OCI-LY7 (cell line): ENCODE measurements at regions not wholly inside any gene's neighbourhood (a gene's known extent, or its start where the extent isn't known, plus 50 kb on each side); places are given as distances from the start of the nearest gene placed in this dataset.

Source experiments
- EZH2phosphoT487 ChIP-seq: fragments of 200-600 bp; sonication (generic); IDR thresholded peaks from 2 replicates; pipeline ENCODE4 v1.6.1; 2018; ENCODE audit warnings: low read depth, borderline replicate concordance, mild to moderate bottlenecking, mixed run types, antibody characterized with exemption, low read length, moderate library complexity, mixed read lengths
- TF ChIP-seq, protein P1 (sequence below): fragments of 200-600 bp; sonication (generic); conservative IDR thresholded peaks from 2 replicates; pipeline ENCODE4 v1.5.1; 2014; ENCODE audit warnings: mild to moderate bottlenecking, antibody characterized with exemption, low read length, moderate library complexity, mixed read lengths

DNA sequence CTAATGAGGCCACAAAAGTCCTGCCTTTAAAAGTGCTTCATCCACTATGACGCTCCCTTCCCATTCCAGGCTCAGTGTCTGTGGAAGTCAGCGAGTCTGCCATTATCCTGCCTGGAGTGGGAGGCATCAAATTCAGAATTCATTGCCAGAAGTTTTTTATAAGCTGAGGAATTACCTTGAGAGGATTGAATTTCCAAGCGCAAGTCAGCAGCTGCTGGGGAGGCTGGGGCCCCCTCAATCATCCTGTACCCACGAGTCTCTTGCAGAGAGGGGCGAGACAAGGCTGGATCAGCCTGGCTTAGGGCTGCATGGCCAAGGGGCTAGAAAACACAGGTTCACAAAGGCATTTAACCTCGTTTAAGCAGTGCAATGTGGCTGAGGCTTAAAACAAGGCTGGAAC is 170.5 kb upstream of the NOCT start:
- TF ChIP-seq, protein P1, sequence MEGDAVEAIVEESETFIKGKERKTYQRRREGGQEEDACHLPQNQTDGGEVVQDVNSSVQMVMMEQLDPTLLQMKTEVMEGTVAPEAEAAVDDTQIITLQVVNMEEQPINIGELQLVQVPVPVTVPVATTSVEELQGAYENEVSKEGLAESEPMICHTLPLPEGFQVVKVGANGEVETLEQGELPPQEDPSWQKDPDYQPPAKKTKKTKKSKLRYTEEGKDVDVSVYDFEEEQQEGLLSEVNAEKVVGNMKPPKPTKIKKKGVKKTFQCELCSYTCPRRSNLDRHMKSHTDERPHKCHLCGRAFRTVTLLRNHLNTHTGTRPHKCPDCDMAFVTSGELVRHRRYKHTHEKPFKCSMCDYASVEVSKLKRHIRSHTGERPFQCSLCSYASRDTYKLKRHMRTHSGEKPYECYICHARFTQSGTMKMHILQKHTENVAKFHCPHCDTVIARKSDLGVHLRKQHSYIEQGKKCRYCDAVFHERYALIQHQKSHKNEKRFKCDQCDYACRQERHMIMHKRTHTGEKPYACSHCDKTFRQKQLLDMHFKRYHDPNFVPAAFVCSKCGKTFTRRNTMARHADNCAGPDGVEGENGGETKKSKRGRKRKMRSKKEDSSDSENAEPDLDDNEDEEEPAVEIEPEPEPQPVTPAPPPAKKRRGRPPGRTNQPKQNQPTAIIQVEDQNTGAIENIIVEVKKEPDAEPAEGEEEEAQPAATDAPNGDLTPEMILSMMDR: no peak
- no peak for TF ChIP-seq EZH2phosphoT487
